Mesothelial cell of epicardium (in vitro differentiated cells): ENCODE measurements at regions not wholly inside any gene's neighbourhood (a gene's known extent, or its start where the extent isn't known, plus 50 kb on each side); places are given as distances from the start of the nearest gene placed in this dataset.

Source experiments
- DNase-seq, 2 experiments: peaks; one replicate each; pipeline ENCODE4 v3.0.0; 2021; ENCODE audit warnings: low spot score in 2 of 2; ENCODE audit not compliant: unreplicated experiment in 2 of 2
- H3K27ac Mint-ChIP-seq: 2 replicates; pipeline ENCODE4 v1.8.0; 2021; ENCODE audit warnings: mixed read lengths
- H3K27me3 Mint-ChIP-seq: 2 replicates; pipeline ENCODE4 v1.8.0; 2021; ENCODE audit warnings: low read depth, mixed read lengths
- H3K36me3 Mint-ChIP-seq: 2 replicates; pipeline ENCODE4 v1.8.0; 2021; ENCODE audit warnings: mixed read lengths
- H3K4me1 Mint-ChIP-seq: 2 replicates; pipeline ENCODE4 v1.8.0; 2021; ENCODE audit warnings: mixed read lengths
- H3K4me3 Mint-ChIP-seq: 2 replicates; pipeline ENCODE4 v1.8.0; 2021; ENCODE audit warnings: mild to moderate bottlenecking, moderate library complexity, mixed read lengths
- H3K9me3 Mint-ChIP-seq: 2 replicates; pipeline ENCODE4 v1.8.0; 2021; ENCODE audit warnings: mixed read lengths
- TF ChIP-seq, protein P1 (sequence below): fragments of 200-600 bp; sonication (generic); IDR thresholded peaks from one replicate; pipeline ENCODE4 v1.5.0; 2021; ENCODE audit warnings: antibody characterized with exemption; ENCODE audit not compliant: unreplicated experiment

DNA sequence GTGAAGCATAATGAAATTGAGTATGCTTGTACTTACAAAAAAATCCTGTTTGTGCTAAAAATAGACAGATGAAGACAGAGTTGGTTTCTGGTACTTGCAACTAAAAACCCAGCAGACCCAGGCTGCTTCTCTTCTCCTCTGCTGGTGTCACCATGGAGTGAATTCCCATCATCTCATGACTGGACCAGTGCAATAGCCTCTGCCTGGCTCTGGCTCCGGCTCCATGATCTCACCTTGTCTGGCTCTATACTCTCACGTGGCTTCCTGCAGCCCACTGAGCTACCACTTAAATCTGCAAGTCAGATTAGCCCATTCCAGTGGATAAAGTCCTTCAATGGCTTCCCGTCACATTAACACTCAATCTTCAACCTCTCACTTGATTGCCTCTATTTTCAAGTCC is 129.2 kb upstream of the CADPS start:
- TF ChIP-seq, protein P1, sequence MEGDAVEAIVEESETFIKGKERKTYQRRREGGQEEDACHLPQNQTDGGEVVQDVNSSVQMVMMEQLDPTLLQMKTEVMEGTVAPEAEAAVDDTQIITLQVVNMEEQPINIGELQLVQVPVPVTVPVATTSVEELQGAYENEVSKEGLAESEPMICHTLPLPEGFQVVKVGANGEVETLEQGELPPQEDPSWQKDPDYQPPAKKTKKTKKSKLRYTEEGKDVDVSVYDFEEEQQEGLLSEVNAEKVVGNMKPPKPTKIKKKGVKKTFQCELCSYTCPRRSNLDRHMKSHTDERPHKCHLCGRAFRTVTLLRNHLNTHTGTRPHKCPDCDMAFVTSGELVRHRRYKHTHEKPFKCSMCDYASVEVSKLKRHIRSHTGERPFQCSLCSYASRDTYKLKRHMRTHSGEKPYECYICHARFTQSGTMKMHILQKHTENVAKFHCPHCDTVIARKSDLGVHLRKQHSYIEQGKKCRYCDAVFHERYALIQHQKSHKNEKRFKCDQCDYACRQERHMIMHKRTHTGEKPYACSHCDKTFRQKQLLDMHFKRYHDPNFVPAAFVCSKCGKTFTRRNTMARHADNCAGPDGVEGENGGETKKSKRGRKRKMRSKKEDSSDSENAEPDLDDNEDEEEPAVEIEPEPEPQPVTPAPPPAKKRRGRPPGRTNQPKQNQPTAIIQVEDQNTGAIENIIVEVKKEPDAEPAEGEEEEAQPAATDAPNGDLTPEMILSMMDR, result no peak
- H3K9me3 Mint-ChIP-seq, result peaks cover 10% of the 10 kb centered on the region
- no peak overlapping the region for H3K4me3 Mint-ChIP-seq
- H3K27me3 Mint-ChIP-seq, result peaks cover 12% of the 10 kb centered on the region
- H3K36me3 Mint-ChIP-seq, result no peaks in the 10 kb centered on the region
- H3K27ac Mint-ChIP-seq, result no peak overlapping the region
- H3K4me1 Mint-ChIP-seq, result no peaks in the 10 kb centered on the region
- no peak for DNase-seq

DNA sequence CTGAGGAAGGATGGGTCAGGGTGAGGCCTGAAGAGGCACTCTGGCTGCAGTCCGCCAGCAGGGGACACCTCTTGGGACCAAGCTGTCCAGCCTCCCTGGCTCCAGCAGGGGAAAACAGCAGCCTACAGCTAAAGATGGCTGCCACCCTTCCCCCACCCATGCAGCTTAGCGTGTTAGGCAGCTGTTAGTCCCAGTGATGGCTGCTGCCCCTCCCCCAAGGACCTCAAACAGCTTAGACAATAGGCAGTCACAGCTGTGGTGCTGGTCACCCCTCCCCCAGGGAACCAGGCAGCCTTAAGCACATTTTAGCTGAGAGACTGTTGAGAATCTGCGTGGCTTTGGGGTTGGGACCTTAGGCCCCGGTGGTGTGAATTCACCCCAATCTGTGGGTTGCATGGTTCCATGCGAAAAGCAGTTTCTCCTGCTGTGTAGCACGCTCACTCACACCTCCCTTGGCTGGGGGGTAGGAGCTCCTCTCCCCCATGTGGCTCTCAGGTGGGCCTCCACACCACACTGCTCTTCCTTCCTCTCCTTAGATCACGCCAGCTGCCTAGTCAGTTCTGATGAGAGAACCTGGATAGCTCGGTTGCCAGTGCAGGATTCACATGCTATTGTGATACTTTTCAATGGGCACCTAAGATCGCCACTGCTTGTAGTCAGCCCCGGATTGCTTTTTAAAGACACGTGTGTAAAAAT is 140.5 kb upstream of the CADPS start:
- Mint-ChIP-seq H3K36me3 (no peaks in the 10 kb centered on the region), H3K27me3 (peaks cover 27% of the 10 kb centered on the region), H3K4me1 (no peaks in the 10 kb centered on the region), H3K9me3 (no peaks in the 10 kb centered on the region), H3K27ac (no peak overlapping the region), H3K4me3 (no peak overlapping the region)
- TF ChIP-seq, protein P1, result no peak
- DNase-seq, result no peak

DNA sequence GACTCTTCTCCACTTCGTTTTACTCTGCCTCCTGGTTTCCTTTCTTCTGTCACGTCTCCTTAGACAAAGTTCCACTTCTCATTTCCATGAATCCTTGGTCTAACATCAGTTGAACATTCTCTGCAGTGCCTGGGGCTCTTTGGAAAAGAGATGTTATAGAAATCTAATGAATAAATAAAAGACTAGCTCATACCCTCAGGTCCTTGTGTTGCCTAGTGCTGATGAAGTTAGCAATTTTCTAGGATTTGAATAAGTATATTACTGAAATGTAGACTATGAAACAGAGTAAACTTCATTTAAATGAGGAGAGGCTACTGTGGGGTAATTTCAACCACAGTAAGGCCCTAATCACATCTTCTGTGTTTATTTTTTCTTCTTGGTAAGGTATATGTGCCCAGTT is 146.9 kb upstream of the CADPS start:
- peaks cover 5% of the 10 kb centered on the region for H3K27me3 Mint-ChIP-seq
- TF ChIP-seq, protein P1, result no peak
- H3K36me3 Mint-ChIP-seq, result no peaks in the 10 kb centered on the region
- no peaks in the 10 kb centered on the region for H3K4me1 Mint-ChIP-seq
- no peak overlapping the region for H3K27ac Mint-ChIP-seq
- H3K9me3 Mint-ChIP-seq, result peaks cover 2% of the 10 kb centered on the region
- no peak overlapping the region for H3K4me3 Mint-ChIP-seq
- DNase-seq, result no peak

DNA sequence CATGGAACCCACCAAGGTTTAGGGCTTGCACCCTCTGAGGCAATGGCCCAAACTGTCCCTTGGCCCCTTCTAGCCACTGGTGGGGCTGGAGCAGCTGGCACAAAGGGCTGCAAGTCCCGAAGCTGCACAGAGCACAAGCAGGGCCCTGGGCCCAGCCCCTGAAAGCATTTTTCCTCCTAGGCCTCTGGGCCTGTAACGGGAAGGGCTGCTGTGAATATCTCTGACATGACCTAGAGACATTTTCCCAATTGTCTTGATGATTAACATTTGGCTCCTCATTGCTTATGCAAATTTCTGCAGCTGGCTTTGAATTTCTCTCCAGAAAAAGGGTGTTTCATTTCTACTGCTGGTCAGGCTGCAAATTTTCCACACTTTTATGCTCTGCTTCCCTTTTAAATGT is 151.5 kb upstream of the CADPS start:
- H3K27me3 Mint-ChIP-seq, result peaks cover 4% of the 10 kb centered on the region
- DNase-seq, result no peak
- H3K27ac Mint-ChIP-seq, result no peak overlapping the region
- H3K36me3 Mint-ChIP-seq, result no peaks in the 10 kb centered on the region
- H3K4me3 Mint-ChIP-seq, result no peak overlapping the region
- no peaks in the 10 kb centered on the region for H3K4me1 Mint-ChIP-seq
- TF ChIP-seq, protein P1, result no peak
- peaks cover 9% of the 10 kb centered on the region for H3K9me3 Mint-ChIP-seq

DNA sequence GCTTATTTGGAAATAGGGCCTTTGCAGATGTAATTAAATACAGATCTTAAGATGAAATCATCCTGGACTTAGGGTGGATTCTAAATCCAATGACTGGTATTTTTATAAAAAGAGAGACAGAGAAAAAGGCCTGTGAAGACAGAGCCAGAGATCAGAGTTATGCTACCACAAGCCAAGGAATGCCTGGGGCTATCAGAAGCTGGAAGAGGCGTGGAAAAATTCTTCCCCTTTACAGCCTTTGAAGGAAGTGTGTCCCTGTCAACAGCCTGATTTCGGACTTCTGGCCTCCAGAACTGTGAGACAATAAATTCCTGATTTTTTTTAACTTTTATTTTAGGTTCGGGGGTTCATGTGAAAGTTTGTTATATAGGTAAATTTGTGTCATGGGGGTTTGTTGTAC is 154.1 kb upstream of the CADPS start:
- H3K27me3 Mint-ChIP-seq, result peaks cover 7% of the 10 kb centered on the region
- H3K27ac Mint-ChIP-seq, result no peak overlapping the region
- TF ChIP-seq, protein P1, result no peak
- H3K4me1 Mint-ChIP-seq, result no peaks in the 10 kb centered on the region
- DNase-seq, result no peak
- H3K9me3 Mint-ChIP-seq, result peaks cover 9% of the 10 kb centered on the region
- no peak overlapping the region for H3K4me3 Mint-ChIP-seq
- no peaks in the 10 kb centered on the region for H3K36me3 Mint-ChIP-seq

DNA sequence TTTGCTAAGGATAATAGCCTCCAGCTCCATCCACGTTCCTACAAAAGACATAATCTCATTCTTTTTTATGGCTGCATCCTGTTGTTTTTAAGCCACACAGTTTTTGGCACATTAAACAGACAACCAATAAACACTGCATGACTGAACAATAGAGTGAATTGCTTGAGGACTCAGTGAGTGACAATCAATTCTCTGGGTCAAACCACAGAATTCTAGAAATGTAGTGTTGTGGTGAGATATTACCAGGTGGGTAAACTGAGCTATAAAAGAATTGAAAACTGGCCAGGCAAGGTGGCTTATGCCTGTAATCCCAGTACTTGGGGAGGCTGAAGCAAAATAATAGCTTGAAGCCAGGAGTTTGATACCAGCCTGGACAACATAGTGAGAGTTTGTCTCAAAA is 154.7 kb upstream of the CADPS start:
- peaks cover 9% of the 10 kb centered on the region for H3K9me3 Mint-ChIP-seq
- no peak overlapping the region for H3K27ac Mint-ChIP-seq
- H3K4me3 Mint-ChIP-seq, result no peak overlapping the region
- H3K36me3 Mint-ChIP-seq, result no peaks in the 10 kb centered on the region
- no peak for DNase-seq
- TF ChIP-seq, protein P1, result no peak
- no peaks in the 10 kb centered on the region for H3K4me1 Mint-ChIP-seq
- peaks cover 7% of the 10 kb centered on the region for H3K27me3 Mint-ChIP-seq
